SKM-1 (cell line): ENCODE measurements at regions not wholly inside any gene's neighbourhood (a gene's known extent, or its start where the extent isn't known, plus 50 kb on each side); places are given as distances from the start of the nearest gene placed in this dataset.
"Not testable (repeated sequence)": the region's sequence is repeated elsewhere in the genome, so short reads cannot be mapped to it uniquely, and the experiment has no call there.

Source experiments
- DNase-seq: peaks from one replicate; lab custom pipeline; 2025; ENCODE audit not compliant: unreplicated experiment; lab: John Stamatoyannopoulos, UW

- DNase-seq = no peak
Measured at GRCh38 chr6:81565071-81565470, 187.4 kb downstream of the TENT5A start.

GRCh38 chr6:81564470-81565068, 187.9 kb downstream of the TENT5A start:
- DNase-seq = no peak

GRCh38 chr6:81562169-81562568, 190.3 kb downstream of the TENT5A start:
- no peak for DNase-seq

- DNase-seq = no peak
Measured at GRCh38 chr6:81561731-81562130, 190.8 kb downstream of the TENT5A start.

- no peak for DNase-seq
Measured at GRCh38 chr6:81561071-81561564, 191.4 kb downstream of the TENT5A start.

- no peak for DNase-seq
Measured at GRCh38 chr6:81557811-81558210, 194.7 kb downstream of the TENT5A start.

GRCh38 chr6:81556551-81556950, 195.9 kb downstream of the TENT5A start:
- DNase-seq = no peak

GRCh38 chr6:81553216-81553615, 199.3 kb downstream of the TENT5A start:
- no peak for DNase-seq

GRCh38 chr6:81552644-81553043, 199.8 kb downstream of the TENT5A start:
- no peak for DNase-seq

GRCh38 chr6:81547149-81547548, 205.3 kb downstream of the TENT5A start:
- no peak for DNase-seq

- no peak for DNase-seq
Measured at GRCh38 chr6:81534934-81535465, 217.5 kb downstream of the TENT5A start.

- no peak for DNase-seq
Measured at GRCh38 chr6:81531869-81532561, 220.5 kb downstream of the TENT5A start.

GRCh38 chr6:81517455-81517854, 235.0 kb downstream of the TENT5A start:
- no peak for DNase-seq

GRCh38 chr6:81515562-81516453, 236.7 kb downstream of the TENT5A start:
- DNase-seq = no peak

GRCh38 chr6:81514195-81514594, 238.3 kb downstream of the TENT5A start:
- DNase-seq = not testable (repeated sequence)

GRCh38 chr6:81511423-81511822, 241.1 kb downstream of the TENT5A start:
- DNase-seq = no peak

- DNase-seq = no peak
Measured at GRCh38 chr6:81495999-81496398, 256.5 kb downstream of the TENT5A start.

- DNase-seq = no peak
Measured at GRCh38 chr6:81491454-81492101, 260.9 kb downstream of the TENT5A start.

GRCh38 chr6:81487489-81487888, 265.0 kb downstream of the TENT5A start:
- no peak for DNase-seq

GRCh38 chr6:81486234-81486633, 266.2 kb downstream of the TENT5A start:
- DNase-seq = no peak

- no peak for DNase-seq
Measured at GRCh38 chr6:81485395-81485794, 267.1 kb downstream of the TENT5A start.
